ENCODE measurements at regions not wholly inside any gene's neighbourhood (a gene's known extent, or its start where the extent isn't known, plus 50 kb on each side); places are given as distances from the start of the nearest gene placed in this dataset.

DNA sequence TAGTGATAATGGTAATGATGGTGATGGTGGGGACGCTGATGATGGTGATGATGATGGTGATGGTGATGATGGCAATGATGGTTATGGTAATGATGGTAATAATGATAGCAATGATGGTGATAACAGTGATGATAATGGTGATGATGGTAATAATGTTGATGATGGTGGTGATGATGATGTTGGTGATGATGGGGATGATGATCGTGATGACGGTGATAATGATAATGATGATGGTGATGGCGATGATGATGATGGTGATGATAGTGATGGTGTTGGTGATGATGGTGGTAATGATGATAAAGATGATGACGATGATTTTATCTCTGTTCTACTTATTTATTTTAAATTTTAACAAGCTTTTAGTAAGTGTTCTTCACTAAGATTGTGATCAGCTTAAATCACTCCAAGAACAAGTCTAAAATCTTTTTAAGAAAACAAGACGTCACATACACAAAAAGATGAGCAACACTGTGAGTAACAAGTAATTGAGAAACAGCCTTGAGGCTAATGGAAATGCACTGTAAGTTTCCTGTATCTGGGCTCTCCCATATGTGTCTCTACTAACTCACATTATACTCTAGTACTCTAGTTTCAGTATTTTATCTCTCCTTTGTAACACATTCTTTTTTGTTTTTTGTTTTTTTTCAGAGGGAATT, 480.2 kb upstream of the PRKX start:
- no peak for DNase-seq (ENCODE audit: low read depth)
- H3K4me3 ChIP-seq (ENCODE audit: low read depth, low read length): no peak overlapping the region
- TF ChIP-seq, protein P1, sequence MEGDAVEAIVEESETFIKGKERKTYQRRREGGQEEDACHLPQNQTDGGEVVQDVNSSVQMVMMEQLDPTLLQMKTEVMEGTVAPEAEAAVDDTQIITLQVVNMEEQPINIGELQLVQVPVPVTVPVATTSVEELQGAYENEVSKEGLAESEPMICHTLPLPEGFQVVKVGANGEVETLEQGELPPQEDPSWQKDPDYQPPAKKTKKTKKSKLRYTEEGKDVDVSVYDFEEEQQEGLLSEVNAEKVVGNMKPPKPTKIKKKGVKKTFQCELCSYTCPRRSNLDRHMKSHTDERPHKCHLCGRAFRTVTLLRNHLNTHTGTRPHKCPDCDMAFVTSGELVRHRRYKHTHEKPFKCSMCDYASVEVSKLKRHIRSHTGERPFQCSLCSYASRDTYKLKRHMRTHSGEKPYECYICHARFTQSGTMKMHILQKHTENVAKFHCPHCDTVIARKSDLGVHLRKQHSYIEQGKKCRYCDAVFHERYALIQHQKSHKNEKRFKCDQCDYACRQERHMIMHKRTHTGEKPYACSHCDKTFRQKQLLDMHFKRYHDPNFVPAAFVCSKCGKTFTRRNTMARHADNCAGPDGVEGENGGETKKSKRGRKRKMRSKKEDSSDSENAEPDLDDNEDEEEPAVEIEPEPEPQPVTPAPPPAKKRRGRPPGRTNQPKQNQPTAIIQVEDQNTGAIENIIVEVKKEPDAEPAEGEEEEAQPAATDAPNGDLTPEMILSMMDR (conservative IDR thresholded peaks at IDR 0.05; ENCODE audit: low read depth, low read length): no peak

DNA sequence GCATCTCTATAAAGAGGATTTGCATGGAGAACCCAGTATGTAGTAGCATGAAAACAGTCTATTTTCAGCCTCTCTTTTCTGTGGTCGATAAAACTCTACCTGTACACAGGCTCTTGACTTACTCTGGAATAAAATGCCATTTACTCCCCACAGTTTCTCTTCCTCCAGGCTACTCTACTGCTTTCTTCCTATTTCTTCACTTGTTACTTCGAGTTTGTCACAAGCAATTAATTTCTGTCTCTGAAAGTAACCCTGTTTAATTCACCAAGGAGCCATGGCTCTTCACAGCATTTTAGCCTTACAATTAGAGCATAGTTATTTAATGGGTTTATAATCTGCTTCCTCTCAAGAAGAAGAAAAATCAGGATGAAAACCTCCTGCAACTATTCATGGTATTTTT, 472.9 kb upstream of the PRKX start:
- DNase-seq (ENCODE audit: low read depth): no peak
- no peak overlapping the region for H3K4me3 ChIP-seq (ENCODE audit: low read depth, low read length)
- TF ChIP-seq, protein P1 (conservative IDR thresholded peaks at IDR 0.05; ENCODE audit: low read depth, low read length): no peak

DNA sequence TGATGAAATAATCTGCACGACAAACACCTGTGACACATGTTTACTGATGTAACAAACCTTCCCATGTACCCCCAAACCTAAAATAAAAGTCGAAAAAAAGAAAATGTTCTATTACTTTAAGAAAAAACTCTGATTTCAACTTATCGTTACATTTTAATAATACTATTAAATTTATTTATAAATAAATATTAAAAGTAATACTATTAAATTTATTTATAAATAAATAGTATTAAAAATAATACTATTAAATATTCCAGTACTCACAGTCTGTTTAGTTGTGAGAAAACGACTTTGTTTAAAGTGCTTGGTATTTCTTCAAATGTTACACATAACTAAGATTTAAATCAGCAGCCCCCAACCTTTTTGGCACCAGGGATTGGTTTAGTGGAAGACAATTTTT, 471.6 kb upstream of the PRKX start:
- no peak overlapping the region for H3K4me3 ChIP-seq (ENCODE audit: low read depth, low read length)
- DNase-seq (ENCODE audit: low read depth): no peak
- TF ChIP-seq, protein P1 (conservative IDR thresholded peaks at IDR 0.05; ENCODE audit: low read depth, low read length): no peak

DNA sequence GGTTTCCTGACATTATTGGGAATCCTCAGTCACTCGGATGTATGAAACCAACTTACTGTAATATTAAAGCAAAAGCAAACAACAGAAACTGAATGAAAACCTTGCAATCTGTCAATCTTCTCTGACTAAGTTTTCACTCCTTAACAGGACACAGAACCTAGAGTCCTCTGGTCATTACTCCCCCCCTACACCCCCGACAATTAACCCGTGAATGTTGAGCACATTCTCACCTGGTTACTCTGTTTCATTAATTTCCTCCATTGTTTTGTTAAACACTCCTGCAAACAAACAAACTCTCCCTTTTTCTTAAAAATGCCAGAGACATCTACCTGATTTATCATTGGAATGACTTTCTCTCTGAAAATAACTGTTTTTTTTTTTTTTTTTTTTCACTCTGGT, 469.0 kb upstream of the PRKX start:
- no peak for DNase-seq (ENCODE audit: low read depth)
- H3K4me3 ChIP-seq (ENCODE audit: low read depth, low read length): no peak overlapping the region
- TF ChIP-seq, protein P1 (conservative IDR thresholded peaks at IDR 0.05; ENCODE audit: low read depth, low read length): no peak

DNA sequence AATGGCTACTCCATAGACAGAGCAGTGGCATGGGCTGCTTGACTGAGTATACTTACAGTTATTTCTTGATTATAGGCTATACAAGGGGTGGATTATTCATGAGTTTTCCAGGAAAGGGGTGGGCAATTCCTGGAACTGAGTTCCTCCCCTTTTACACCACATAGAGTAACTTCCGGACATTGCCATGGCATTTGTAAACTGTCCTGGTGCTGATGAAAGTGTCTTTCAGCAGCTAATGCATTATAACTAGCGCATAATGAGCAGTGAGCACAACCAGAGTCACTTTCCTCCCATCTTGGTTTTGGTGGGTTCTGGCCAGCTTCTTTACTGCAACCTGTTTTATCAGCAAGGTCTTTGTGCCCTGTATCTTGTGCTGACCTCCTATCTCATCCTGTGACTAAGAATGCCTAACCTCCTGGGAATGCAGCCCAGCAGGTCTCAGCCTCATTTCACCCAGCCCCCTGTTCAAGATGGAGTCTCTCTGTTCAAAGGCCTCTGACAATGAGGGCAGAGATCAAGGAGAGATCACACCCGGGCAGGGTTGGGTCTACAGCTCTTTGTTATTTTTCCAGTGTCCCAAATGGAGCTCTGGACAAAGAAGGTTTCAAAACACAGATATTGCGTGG, 468.4 kb upstream of the PRKX start:
- DNase-seq (ENCODE audit: low read depth): no peak
- no peak overlapping the region for H3K4me3 ChIP-seq (ENCODE audit: low read depth, low read length)
- TF ChIP-seq, protein P1 (conservative IDR thresholded peaks at IDR 0.05; ENCODE audit: low read depth, low read length): no peak

DNA sequence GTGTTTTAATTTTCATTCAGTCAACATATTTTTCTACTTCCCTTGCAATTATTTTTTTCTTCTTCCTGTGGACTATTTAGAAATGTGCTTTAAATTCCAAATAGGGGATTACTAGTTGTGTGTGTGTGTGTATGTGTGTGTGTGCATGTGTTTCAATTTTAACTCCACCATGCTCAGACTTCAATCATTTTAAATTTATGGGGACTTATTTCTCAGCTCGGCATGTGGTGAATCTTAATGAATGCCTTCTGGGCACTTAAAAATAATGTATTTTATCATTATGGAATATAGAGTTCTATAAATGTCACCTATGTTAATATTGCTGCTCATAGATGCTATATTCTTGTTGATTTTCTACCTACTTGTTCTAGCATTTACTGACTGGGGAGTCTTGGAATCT, 465.6 kb upstream of the PRKX start:
- no peak for DNase-seq (ENCODE audit: low read depth)
- TF ChIP-seq, protein P1 (conservative IDR thresholded peaks at IDR 0.05; ENCODE audit: low read depth, low read length): no peak

DNA sequence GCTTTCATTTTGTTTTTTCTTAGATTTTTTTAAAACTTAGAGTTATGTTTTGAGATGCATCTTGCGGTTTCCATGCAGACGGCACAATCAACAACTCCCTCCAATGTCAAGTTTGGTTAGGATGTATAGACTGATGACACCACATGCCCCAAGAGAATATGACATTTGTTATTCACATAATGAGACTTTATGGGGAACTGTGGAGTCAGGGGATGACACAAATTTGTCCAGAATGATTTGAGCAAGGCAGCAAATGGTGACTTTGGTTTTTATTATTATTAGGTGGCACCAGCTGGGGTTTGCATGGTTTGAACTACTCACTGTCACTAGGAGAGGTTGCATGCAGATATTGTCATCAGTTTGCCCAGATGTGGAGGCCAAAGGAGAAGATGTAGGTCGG, 461.8 kb upstream of the PRKX start:
- TF ChIP-seq, protein P1 (conservative IDR thresholded peaks at IDR 0.05; ENCODE audit: low read depth, low read length): no peak
- DNase-seq (ENCODE audit: low read depth): no peak
- H3K4me3 ChIP-seq (ENCODE audit: low read depth, low read length): no peak overlapping the region

More for the DNA sequence above, 465.6 kb upstream of the PRKX start:
- H3K4me3 ChIP-seq (ENCODE audit: low read depth, low read length): no peak overlapping the region
